DOHH2 (cell line): ENCODE measurements at regions not wholly inside any gene's neighbourhood (a gene's known extent, or its start where the extent isn't known, plus 50 kb on each side); places are given as distances from the start of the nearest gene placed in this dataset.

ENCODE experiments used
- H3F3A ChIP-seq: fragments of 200-600 bp; sonication (generic), shearing (Covaris generic); 2 replicates; pipeline ENCODE4 v1.6.0; 2016; ENCODE audit warnings: antibody characterized with exemption, mild to moderate bottlenecking; ENCODE audit not compliant: control insufficient read depth, insufficient read depth
- H3K27ac ChIP-seq: fragments of 200-600 bp; sonication (generic); 2 replicates; pipeline ENCODE4 v1.5.1; 2014; ENCODE audit warnings: low read depth, mild to moderate bottlenecking, low read length, moderate library complexity
- H3K27me3 ChIP-seq: fragments of 200-600 bp; sonication (generic); 2 replicates; pipeline ENCODE4 v1.6.1; 2014; ENCODE audit warnings: mild to moderate bottlenecking, low read length, mixed read lengths; ENCODE audit not compliant: control insufficient read depth
- H3K36me3 ChIP-seq: fragments of 200-600 bp; sonication (generic); 2 replicates; pipeline ENCODE4 v1.6.1; 2014; ENCODE audit warnings: mild to moderate bottlenecking, low read length, moderate library complexity, mixed read lengths; ENCODE audit not compliant: control insufficient read depth
- H3K4me1 ChIP-seq: fragments of 200-600 bp; sonication (generic); 2 replicates; pipeline ENCODE4 v1.6.1; 2014; ENCODE audit warnings: mild to moderate bottlenecking, low read length, mixed read lengths; ENCODE audit not compliant: control insufficient read depth
- H3K4me2 ChIP-seq: fragments of 200-600 bp; sonication (generic); 2 replicates; pipeline ENCODE4 v1.6.0; 2014; ENCODE audit warnings: mild to moderate bottlenecking, low read length, moderate library complexity
- H3K4me3 ChIP-seq: fragments of 200-600 bp; sonication (generic); 2 replicates; pipeline ENCODE4 v1.5.1; 2014; ENCODE audit warnings: mild to moderate bottlenecking, low read length, mixed read lengths
- H3K79me2 ChIP-seq: fragments of 200-600 bp; sonication (generic); 2 replicates; pipeline ENCODE4 v1.6.1; 2014; ENCODE audit warnings: mild to moderate bottlenecking, low read length, mixed read lengths; ENCODE audit not compliant: control insufficient read depth
- H3K9me2 ChIP-seq: fragments of 200-600 bp; sonication (generic); replicated peaks from 2 replicates; pipeline ENCODE4 v1.6.1; 2014; ENCODE audit warnings: mild to moderate bottlenecking, low read length, mixed read lengths; ENCODE audit not compliant: control insufficient read depth
- H3K9me3 ChIP-seq: fragments of 200-600 bp; sonication (generic); 2 replicates; pipeline ENCODE4 v1.6.1; 2014; ENCODE audit warnings: antibody characterized with exemption, low read length, mixed read lengths; ENCODE audit not compliant: control insufficient read depth, insufficient read depth
- H4K20me1 ChIP-seq: fragments of 200-600 bp; sonication (generic); 2 replicates; pipeline ENCODE4 v1.6.0; 2014; ENCODE audit warnings: low read depth, mild to moderate bottlenecking, antibody characterized with exemption, low read length, moderate library complexity; ENCODE audit not compliant: control insufficient read depth, insufficient read depth
- CTCF ChIP-seq: fragments of 200-600 bp; sonication (generic); IDR thresholded peaks from one replicate; pipeline ENCODE4 v1.5.1; 2014; ENCODE audit warnings: antibody characterized with exemption, mild to moderate bottlenecking, low read depth, low read length; ENCODE audit not compliant: poor library complexity, severe bottlenecking
- EZH2phosphoT487 ChIP-seq: fragments of 200-600 bp; sonication (generic); IDR thresholded peaks from 2 replicates; pipeline ENCODE4 v1.6.1; 2017; ENCODE audit warnings: borderline replicate concordance, mild to moderate bottlenecking, antibody characterized with exemption, low read length, moderate library complexity, mixed read lengths

- no peaks in the 10 kb centered on the region for H3K4me1 ChIP-seq
- H3K27ac ChIP-seq: no peak overlapping the region
- H3K4me2 ChIP-seq: no peak overlapping the region
- no peaks in the 10 kb centered on the region for H3K9me2 ChIP-seq
- H3K27me3 ChIP-seq: peaks cover 12% of the 10 kb centered on the region; the same call in 1 of the 2 replicates
- no peaks in the 10 kb centered on the region for H4K20me1 ChIP-seq
- H3K4me3 ChIP-seq: no peak overlapping the region
- H3K36me3 ChIP-seq: no peaks in the 10 kb centered on the region
- TF ChIP-seq CTCF (no peak), EZH2phosphoT487 (no peak)
- no peaks in the 10 kb centered on the region for H3K79me2 ChIP-seq
- no peaks in the 10 kb centered on the region for H3K9me3 ChIP-seq
- no peaks in the 10 kb centered on the region for H3F3A ChIP-seq
These were observed 54.4 kb upstream of the FAM89A start for GRCh38 chr1:231094421-231094820.

GRCh38 chr1:231093156-231093922, 53.3 kb upstream of the FAM89A start:
- Histone ChIP-seq H3K9me2 (no peaks in the 10 kb centered on the region), H3K79me2 (no peaks in the 10 kb centered on the region), H3K4me2 (no peak overlapping the region), H4K20me1 (no peaks in the 10 kb centered on the region), H3K4me1 (no peaks in the 10 kb centered on the region), H3F3A (no peaks in the 10 kb centered on the region), H3K36me3 (no peaks in the 10 kb centered on the region), H3K4me3 (no peak overlapping the region), H3K9me3 (no peaks in the 10 kb centered on the region), H3K27ac (no peak overlapping the region), H3K27me3 (peaks cover 12% of the 10 kb centered on the region; the same call in 1 of the 2 replicates)
- TF ChIP-seq CTCF: no peak
- no peak for TF ChIP-seq EZH2phosphoT487

- no peaks in the 10 kb centered on the region for H3K9me3 ChIP-seq
- no peaks in the 10 kb centered on the region for H3F3A ChIP-seq
- no peak overlapping the region for H3K4me2 ChIP-seq
- H3K4me3 ChIP-seq: no peak overlapping the region
- H3K9me2 ChIP-seq: no peaks in the 10 kb centered on the region
- no peaks in the 10 kb centered on the region for H3K4me1 ChIP-seq
- H3K36me3 ChIP-seq: no peaks in the 10 kb centered on the region
- H3K27ac ChIP-seq: no peak overlapping the region
- peaks cover 12% of the 10 kb centered on the region; the same call in 1 of the 2 replicates for H3K27me3 ChIP-seq
- no peaks in the 10 kb centered on the region for H4K20me1 ChIP-seq
- no peaks in the 10 kb centered on the region for H3K79me2 ChIP-seq
- TF ChIP-seq CTCF: no peak
- no peak for TF ChIP-seq EZH2phosphoT487
These were observed 52.3 kb upstream of the FAM89A start for GRCh38 chr1:231092380-231092779.
